Kidney tubule cell (primary cell): ENCODE measurements at regions not wholly inside any gene's neighbourhood (a gene's known extent, or its start where the extent isn't known, plus 50 kb on each side); places are given as distances from the start of the nearest gene placed in this dataset.
"Not testable (repeated sequence)": the region's sequence is repeated elsewhere in the genome, so short reads cannot be mapped to it uniquely, and the experiment has no call there.

Source experiments
- DNase-seq: peaks from one replicate; pipeline ENCODE4 v3.0.0-alpha.2; 2018; ENCODE audit warnings: low spot score

- peak; percentile 86 for DNase-seq
Observed at GRCh38 chr11:37442576-37442975, 844.5 kb upstream of the RAG2 start.

- not testable (repeated sequence) for DNase-seq
Observed at GRCh38 chr11:37431633-37432230, 833.7 kb upstream of the RAG2 start.

GRCh38 chr11:37430966-37431632, 833.1 kb upstream of the RAG2 start:
- not testable (repeated sequence) for DNase-seq

GRCh38 chr11:37422511-37422910, 824.5 kb upstream of the RAG2 start:
- no peak for DNase-seq

- DNase-seq = no peak
Observed at GRCh38 chr11:37411289-37411688, 813.3 kb upstream of the RAG2 start.

GRCh38 chr11:37409124-37409523, 811.1 kb upstream of the RAG2 start:
- peak; percentile 74 for DNase-seq

GRCh38 chr11:37407461-37407860, 809.4 kb upstream of the RAG2 start:
- DNase-seq = no peak

- no peak for DNase-seq
Observed at GRCh38 chr11:37406651-37407050, 808.6 kb upstream of the RAG2 start.

- DNase-seq = no peak
Observed at GRCh38 chr11:37404231-37404630, 806.2 kb upstream of the RAG2 start.

- DNase-seq = no peak
Observed at GRCh38 chr11:37402663-37403062, 804.6 kb upstream of the RAG2 start.

GRCh38 chr11:37394236-37394870, 796.3 kb upstream of the RAG2 start:
- no peak for DNase-seq

- DNase-seq = no peak
Observed at GRCh38 chr11:37391615-37392014, 793.6 kb upstream of the RAG2 start.

GRCh38 chr11:37390576-37391083, 792.6 kb upstream of the RAG2 start:
- DNase-seq = no peak

GRCh38 chr11:37378958-37379357, 780.9 kb upstream of the RAG2 start:
- DNase-seq = no peak

- no peak for DNase-seq
Observed at GRCh38 chr11:37372667-37373066, 774.6 kb upstream of the RAG2 start.

- DNase-seq = no peak
Observed at GRCh38 chr11:37371346-37371970, 773.4 kb upstream of the RAG2 start.

GRCh38 chr11:37370817-37371216, 772.8 kb upstream of the RAG2 start:
- peak; percentile 20 for DNase-seq

GRCh38 chr11:37364246-37364839, 766.3 kb upstream of the RAG2 start:
- DNase-seq = no peak

- DNase-seq = no peak
Observed at GRCh38 chr11:37353192-37353591, 755.2 kb upstream of the RAG2 start.

GRCh38 chr11:37352485-37352884, 754.4 kb upstream of the RAG2 start:
- DNase-seq = no peak

- no peak for DNase-seq
Observed at GRCh38 chr11:37343290-37343689, 745.3 kb upstream of the RAG2 start.

- DNase-seq = no peak
Observed at GRCh38 chr11:37336401-37336800, 738.4 kb upstream of the RAG2 start.
